ENCODE measurements at regions not wholly inside any gene's neighbourhood (a gene's known extent, or its start where the extent isn't known, plus 50 kb on each side); places are given as distances from the start of the nearest gene placed in this dataset.

DNA sequence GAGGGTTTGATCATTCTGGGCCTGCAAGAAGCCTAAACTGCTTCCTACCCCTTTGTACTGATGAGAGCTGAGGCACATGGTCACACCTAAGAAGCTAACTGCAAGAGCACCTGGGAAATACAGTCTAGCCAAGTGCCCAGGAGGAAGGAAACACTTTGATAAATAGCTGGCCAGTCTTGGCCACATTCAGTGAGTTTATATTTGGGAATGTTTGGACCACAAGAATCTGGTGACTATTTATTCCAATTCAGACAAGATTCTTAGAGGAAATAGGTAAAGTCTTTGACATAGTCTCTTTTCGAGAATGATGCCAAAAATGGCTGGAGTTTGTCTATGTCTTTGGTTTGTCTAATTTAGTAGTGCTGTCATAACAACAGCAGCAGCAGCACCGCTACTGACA is 213.6 kb downstream of the KIF20B start:
- TF ChIP-seq, protein P1, sequence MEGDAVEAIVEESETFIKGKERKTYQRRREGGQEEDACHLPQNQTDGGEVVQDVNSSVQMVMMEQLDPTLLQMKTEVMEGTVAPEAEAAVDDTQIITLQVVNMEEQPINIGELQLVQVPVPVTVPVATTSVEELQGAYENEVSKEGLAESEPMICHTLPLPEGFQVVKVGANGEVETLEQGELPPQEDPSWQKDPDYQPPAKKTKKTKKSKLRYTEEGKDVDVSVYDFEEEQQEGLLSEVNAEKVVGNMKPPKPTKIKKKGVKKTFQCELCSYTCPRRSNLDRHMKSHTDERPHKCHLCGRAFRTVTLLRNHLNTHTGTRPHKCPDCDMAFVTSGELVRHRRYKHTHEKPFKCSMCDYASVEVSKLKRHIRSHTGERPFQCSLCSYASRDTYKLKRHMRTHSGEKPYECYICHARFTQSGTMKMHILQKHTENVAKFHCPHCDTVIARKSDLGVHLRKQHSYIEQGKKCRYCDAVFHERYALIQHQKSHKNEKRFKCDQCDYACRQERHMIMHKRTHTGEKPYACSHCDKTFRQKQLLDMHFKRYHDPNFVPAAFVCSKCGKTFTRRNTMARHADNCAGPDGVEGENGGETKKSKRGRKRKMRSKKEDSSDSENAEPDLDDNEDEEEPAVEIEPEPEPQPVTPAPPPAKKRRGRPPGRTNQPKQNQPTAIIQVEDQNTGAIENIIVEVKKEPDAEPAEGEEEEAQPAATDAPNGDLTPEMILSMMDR (IDR thresholded peaks at IDR 0.05), result no peak
- no peak for TF ChIP-seq POLR2A (IDR thresholded peaks at IDR 0.05)
